Stimulated activated CD4-positive, alpha-beta T cell treated with anti-CD3 and anti-CD28 coated beads, Interleukin-12 subunit alpha, Interleukin-12 subunit beta, amount 100 ng/mL, for 4 hours (primary cell): ENCODE measurements at regions not wholly inside any gene's neighbourhood (a gene's known extent, or its start where the extent isn't known, plus 50 kb on each side); places are given as distances from the start of the nearest gene placed in this dataset.
A peak's percentile ranks its signal among the peaks of the same experiment; 100 is the strongest.
"Not testable (repeated sequence)": the region's sequence is repeated elsewhere in the genome, so short reads cannot be mapped to it uniquely, and the experiment has no call there.

ENCODE experiments used
- DNase-seq: peaks from one replicate; pipeline ENCODE4 v3.0.0-alpha.2; 2020

DNA sequence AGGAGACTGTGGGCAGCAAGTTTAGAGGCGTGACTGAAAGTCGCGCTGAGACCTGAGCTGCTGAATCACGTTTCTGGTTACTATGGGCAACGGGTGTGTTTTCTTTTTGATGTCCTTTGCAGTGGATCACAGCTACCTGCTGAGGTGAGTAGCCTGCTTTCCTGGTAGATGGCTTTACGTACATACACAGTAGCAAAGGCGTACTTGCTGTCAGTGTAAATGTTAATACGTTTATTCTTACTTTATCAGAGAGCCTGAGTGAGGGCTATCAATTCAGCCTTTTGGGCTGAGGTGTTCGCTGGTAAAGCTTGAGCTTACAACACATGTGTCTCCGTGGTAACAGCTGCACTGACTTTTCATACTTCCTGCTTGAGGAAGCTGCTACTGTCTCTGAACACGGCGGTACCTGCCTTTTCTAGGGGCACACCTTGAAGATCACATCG lies 165.1 kb upstream of the CCZ1B start:
- peak; percentile 5 for DNase-seq

DNA sequence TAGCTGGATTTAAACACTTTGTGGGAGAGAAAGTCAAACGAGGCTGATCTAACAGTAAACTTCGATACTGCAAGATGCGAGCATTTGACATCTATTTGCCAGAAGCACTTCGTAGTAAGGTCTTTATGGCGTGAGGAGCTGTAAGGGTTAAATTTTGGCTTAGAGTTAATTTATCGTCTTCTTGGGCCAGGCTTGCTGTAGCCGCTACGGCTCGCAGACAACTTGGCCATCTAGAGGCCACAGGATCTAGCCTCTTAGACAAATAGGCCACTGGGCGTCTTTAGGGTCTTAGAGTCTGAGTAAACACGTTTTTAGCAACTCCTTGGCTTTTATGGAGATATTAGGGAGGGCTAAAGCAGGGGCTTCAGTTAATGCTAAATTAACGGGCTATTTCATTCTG lies 165.6 kb upstream of the CCZ1B start:
- not testable (repeated sequence) for DNase-seq

DNA sequence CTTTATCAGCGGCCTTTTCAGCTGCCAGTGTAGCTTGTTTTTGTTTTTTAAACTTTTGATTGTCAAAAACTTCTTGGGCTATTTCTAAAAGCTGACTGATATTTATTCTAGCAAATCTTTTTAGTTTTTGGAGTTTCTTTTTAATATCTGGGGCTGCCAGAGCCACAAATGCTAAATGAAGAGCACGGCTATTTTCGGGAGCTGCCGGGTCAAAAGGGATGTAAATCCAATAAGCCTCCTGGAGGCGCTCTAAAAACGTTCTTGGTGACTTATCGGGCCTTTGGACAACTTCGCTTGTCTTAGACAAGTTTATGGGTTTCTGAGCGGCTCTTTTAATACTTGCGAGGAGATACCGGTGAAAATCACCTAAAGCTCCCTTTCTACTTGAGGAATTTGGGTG lies 166.1 kb upstream of the CCZ1B start:
- not testable (repeated sequence) for DNase-seq

DNA sequence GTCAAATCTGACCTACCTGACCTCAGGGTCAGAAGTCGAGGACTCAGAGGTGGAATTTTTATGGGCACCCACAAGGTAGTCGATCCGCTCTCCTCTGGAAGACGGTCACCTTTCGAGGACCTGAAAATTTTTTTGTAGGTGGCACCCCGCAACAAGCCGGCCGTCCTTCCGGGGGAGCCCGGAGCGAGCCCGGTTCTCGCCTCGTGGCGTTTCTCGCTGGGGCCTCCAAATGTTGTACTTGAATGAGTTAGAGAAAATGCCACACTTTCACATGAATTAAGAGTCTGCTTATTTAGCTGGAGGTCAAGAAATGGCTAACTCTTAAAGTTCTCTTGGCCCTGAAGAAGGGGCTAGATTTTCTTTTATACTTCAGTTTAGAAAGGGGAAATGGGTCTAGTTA lies 169.0 kb upstream of the CCZ1B start:
- DNase-seq, result not testable (repeated sequence)

DNA sequence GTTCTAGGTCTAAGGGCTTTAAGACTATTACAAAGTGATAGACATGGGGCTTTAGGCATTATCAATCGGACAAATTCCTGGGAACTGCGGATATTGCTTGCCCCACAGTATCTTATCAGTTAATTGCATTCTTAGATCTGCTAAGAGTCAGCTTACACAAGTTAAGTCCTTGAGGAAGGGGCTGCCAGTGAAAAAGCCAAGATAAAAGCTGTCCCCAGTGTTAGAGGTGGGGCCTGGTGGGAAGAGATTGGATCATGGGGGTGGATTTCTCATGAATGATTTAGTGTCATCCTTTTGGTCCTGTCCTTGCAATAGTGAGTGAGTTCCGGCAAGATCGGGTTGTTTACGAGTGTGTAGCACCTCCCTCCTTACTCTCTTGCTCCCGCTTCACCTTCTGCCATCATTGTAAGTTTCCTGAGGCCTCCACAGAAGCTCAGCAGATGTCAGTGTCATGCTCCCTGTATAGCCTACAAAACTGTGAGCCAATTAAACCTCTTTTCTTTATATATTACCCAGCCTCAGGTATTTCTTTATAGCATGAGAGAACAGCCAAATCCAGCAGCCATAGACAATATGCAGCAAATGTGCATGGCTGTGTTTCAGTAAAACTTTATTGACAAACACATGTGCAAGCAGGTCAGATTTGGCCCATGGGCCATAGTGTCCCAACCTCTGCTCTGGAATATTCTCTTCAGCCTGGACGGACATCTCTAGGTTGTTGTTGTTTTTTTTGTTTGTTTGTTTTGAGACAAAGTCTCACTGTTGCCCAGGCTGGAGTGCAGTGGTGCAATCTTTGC lies 169.6 kb upstream of the CCZ1B start:
- not testable (repeated sequence) for DNase-seq

DNA sequence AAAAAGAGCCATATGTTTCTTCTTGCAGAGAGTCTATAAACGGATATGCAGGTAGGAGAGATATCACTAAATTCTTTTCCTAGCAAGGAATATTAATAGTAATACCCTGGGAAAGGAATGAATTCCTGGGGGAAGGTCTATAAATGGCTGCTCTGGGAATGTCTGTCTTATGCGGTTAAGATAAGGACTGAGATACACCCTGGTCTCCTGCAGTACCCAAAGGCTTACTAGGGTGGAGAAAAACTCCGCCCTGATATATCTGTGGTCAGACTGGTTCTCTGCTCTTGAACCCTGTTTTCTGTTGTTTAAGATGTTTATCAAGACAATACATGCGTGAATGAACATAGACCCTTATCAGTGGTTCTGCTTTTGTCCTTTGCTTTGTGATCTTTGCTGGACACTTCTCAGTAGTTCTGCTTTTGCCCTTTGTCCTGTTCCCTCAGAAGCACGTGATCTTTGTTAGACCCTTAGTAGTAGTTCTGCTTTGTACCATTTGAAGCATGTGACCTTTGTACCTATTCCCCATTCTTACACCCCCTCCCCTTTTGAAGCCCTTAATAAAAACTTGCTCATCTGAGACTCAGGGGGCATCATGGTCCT lies 173.1 kb upstream of the CCZ1B start:
- not testable (repeated sequence) for DNase-seq

DNA sequence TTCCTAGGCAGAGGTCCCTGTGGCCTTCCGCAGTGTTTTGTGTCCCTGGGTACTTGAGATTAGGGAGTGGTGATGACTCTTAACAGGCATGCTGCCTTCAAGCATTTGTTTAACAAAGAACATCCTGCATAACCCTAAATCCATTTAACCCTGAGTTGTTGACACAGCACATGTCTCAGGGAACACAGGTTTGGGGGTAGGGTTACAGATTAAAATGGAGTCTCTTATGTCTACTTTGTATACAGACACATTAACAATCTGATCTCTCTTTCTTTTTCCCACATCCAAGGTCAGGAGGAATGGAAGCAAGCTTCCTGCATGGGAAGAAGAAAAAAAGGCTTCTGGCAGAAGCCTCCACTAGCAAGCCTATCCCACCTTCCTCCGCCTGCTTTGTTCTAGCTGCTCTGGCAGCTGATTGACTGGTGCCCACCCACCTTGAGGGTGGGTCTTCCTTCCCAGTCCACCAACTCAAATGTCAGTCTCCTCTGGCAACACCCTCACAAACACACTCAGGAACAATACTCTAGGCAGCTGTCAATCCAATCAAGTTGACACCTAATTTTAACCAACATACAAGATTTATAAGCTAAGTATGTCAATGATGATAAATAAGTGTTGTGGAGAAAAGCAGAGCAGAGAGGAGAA lies 176.5 kb upstream of the CCZ1B start:
- DNase-seq, result no peak

DNA sequence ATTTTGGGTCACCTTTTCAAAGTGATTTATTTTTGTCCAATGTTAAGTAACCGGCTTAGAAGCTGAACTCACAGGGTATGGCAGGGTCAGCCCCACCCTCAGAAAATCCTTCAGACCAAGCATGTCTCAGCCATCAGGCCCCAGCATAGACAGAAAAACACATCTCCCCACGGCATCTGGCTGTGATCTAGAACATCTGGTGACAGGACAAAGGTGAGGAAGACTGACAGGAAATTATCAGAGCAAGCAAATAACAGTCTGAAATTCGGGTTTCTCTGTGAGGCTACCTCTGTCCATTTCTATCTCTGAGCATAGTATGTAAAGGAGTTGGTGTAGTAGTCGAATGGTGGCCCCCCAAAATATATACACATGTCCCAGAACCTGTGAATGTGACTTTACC lies 177.0 kb upstream of the C1GALT1 start:
- DNase-seq, result no peak

DNA sequence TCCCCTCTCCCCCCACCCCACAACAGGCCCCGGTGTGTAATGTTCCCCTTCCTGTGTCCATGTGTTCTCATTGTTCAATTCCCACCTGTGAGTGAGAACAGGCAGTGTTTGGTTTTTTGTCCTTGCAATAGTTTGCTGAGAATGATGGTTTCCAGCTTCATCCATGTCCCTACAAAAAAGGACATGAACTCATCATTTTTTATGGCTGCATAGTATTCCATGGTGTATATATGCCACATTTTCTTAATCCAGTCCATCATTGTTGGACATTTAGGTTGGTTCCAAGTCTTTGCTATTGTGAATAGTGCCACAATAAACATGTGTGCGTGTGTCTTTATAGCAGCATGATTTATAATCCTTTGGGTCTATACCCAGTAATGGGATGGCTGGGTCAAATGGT lies 176.4 kb upstream of the C1GALT1 start:
- not testable (repeated sequence) for DNase-seq

DNA sequence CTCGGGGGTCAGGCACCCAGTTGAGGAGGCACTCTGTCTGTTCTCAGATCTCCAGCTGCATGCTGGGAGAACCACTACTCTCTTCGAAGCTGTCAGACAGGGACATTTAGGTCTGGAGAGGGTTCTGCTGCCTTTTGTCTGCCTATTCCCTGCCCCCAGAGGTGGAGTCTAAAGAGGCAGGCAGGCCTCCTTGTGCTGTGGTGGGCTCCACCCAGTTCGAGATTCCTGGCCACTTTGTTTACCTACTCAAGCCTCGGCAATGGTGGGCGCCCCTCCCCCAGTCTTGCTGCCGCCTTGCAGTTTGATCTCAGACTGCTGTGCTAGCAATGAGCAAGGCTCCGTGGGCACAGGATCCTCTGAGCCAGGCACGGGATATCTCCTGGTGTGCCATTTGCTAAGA lies 171.1 kb upstream of the C1GALT1 start:
- not testable (repeated sequence) for DNase-seq

DNA sequence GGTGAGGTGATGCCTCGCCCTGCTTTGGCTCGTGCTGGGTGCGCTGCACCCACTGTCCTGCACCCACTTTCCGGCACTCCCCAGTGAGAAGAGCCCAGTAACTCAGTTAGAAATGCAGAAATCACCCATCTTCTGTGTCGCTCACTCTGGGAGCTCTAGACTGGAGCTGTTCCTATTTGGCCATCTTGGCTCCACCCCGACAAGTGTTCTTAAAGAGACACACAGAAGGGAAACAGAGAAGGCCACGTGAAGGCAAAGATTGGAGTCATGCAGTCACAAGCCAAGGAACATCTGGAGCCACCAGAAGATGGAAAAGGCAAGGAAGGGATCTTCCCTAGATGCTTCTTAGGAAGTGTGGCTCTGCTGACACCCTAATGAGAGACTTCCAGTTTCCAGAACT lies 170.6 kb upstream of the C1GALT1 start:
- DNase-seq, result not testable (repeated sequence)

DNA sequence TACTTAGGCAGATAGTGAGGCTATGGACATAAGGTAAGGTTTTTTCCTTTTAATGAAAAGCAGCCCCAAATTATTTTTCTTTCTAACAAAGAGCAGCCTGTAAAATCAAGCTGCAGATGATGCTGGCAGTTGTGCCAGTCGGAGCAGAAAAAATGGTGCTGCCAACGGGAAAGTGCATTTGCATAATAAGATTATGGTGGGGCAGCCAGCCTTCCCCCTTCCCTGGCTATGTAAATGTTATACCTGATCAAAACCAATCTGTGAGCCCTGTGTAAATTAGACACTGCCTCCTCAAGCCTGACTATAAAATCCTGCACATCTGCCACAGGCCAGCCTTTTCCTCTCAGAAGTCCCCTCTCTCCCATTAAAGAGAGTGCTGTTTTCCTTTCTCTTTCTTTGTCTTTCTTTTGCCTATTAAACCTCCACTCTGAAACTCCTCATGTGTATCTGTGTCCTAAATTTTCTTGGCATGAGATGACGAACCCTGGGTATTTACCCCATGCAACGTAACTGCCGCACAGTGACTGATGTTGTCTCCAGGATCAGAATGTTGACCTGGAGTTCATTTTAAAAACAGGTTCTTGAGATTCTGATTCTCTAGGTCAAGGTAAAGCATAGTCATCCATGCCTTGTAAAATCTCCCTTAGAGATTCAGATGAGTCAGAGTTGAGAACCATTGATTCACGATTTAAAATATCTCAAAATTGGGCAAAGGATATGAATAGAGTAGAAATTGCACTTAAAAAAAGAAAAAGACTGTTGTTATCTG lies 167.3 kb upstream of the C1GALT1 start:
- no peak for DNase-seq

DNA sequence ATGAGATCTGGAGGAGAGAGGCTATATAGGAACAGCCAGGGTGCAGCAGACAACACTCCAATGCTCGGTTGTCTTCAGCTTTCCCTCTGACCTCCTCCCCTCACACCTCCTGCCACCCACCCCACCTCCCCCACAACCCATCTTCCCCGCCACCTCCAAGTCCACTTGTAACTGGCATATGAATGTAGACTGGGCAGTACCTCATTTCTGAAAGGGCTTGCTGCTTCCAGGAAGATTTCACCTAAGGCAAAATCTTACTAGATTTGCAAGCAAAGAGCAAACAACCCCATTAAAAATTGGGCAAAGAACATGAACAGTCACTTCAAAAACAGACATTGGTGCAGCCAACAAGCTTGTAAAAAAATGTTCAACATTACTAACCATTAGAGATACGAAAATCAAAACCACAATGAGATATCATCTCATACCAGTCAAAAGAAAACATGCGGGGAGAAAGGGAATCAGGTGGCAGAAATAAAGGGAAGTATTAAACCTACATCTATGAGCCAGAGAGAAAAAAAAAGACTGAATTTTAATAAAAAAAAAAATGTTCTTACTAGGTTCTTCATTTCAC lies 164.6 kb upstream of the C1GALT1 start:
- no peak for DNase-seq

DNA sequence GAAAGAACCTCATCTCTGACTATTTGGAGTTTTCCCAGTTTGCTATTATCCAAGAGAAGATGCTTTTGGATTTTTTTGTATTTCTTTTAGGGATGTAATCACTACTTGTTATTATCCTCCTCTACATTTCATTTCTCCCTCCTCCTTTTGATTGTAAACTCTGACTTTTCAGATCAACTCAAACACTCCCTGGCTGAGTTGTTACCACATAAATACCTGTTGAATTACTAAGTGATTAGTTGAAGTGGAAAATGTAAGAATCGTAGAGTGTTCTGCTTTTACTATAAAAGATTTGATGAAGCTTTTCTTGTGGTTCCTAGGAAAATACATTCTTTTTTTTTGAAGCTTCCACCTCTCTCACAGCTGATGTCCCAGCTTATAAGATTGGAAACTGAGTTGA lies 164.1 kb upstream of the C1GALT1 start:
- no peak for DNase-seq

DNA sequence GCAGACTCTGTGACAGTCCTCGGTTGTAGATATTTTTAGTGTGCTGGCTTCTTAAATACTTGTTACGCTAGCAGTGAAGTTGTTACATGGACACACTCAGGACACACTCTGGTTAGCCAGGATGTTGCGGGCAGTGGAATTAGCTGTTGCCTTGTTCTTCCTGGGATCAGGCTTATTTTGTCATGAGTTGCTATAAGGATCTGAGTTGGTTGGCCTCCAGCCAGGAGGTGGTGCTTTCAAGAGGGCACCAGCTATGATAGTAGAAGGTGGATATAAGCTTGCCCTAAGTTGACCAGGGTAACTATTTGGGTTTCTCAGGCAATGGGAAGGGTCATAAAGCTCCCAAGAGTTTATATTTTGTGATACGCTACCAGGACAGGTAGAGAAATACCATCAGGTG lies 150.1 kb upstream of the C1GALT1 start:
- DNase-seq, result no peak

DNA sequence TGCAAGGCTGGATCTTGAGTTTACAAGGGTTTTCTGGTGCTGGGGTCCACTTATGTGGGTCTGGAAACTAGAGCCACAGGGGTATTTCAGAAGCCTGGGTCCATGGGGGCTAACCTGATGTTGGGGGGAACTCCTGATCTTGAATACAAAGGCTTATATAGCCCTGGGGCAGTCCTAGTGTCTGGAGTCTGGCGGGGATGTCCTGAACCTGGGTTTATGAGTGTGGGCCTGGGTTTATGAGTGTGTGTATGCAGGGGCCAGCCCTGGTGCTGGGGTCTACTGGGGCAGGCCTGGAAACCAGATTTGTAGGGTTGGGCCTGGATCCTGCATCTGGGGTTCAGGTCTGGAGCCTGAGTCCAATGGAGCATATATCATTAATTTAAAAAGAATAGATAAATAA lies 146.5 kb upstream of the C1GALT1 start:
- no peak for DNase-seq

DNA sequence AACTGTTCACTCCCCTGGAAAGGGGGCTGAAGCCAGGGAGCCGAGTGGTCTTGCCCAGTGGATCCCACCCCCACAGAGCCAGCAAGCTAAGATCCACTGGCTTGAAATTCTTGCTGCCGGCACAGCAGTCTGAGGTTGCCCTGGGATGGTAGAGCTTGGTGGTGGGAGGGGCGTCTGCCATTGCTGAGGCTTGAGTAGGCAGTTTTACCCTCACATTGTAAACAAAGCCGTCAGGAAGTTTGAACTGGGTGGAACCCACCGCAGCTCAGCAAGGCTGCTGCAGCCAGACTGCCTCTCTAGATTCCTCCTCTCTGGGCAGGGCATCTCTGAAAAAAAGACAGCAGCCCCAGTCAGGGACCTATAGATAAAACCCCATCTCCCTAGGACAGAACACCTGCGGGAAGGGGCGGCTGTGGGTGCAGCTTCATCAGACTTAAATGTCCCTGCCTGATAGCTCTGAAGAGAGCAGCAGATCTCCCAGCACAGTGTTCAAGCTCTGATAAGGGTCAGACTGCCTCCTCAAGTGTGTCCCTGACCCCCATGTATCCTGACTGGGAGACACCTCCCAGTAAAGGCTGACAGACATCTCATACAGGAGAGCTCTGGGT lies 140.0 kb upstream of the C1GALT1 start:
- DNase-seq, result not testable (repeated sequence)

DNA sequence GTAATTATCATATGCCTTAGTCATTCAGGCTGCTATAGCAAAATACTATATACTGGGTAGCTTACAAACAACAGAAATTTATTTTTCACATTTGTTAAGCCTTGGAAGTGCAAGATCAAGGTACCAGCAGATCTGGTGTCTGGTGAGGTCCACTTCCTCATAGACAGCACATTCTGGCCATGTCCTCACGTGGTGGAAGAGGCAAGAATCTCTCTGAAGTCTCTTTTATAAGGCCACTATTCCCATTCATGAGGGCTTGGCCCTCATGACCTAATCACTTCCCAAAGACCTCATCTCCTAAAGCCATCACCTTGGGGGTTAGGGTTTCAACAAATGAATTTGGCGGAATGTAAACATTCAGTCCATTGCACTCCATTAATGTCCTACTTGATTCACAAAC lies 137.5 kb upstream of the C1GALT1 start:
- DNase-seq, result no peak

DNA sequence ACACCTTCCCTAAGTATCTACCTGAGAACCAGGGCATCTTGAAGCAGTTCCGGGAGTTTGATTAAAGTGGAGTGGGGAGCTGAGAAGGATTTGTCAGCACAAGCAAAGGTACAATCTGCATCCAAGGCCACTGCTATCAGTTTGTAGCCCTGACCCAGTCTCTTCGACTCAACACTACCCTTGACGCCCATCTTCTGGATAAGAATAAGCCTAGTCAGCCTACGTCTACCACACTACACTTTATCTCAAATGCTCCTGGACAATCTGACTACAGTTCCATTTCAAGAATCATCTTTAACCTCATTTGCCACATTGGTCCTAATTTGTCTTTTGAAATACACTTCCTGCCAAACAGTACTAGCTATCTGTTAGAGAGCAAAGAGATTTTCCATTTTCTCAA lies 134.1 kb upstream of the C1GALT1 start:
- no peak for DNase-seq

DNA sequence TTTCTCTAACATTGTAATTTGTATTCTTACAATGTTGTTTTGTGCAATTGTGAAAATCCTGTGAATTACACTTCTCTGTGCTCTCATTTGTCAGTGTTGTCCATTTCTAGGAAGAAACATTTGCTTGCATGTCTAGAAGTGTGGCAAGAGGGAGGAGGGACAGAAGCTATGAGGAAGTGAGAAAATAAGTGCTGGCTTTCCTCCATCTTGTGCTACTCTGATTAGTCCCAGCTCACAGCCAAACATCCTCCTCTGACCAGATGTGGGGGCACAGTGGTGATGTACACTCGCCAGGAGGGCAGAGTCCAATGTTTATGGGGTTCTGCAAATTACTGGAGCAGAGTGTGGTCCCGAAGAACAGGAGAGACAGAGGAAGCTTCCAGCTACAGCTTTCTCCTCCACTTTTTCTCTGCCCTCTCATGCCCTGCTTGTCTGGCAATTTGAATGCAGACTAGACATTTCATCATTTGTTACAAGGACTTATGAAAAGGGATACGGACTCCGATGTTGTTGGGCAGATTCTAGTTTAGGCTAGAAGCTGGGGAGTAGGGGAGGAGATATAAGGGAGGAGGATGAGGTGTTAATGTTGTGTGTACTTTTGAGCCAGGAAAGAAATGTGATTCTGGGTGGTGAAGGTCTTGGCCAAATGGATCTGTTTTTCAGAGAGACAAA lies 131.0 kb upstream of the C1GALT1 start:
- no peak for DNase-seq

DNA sequence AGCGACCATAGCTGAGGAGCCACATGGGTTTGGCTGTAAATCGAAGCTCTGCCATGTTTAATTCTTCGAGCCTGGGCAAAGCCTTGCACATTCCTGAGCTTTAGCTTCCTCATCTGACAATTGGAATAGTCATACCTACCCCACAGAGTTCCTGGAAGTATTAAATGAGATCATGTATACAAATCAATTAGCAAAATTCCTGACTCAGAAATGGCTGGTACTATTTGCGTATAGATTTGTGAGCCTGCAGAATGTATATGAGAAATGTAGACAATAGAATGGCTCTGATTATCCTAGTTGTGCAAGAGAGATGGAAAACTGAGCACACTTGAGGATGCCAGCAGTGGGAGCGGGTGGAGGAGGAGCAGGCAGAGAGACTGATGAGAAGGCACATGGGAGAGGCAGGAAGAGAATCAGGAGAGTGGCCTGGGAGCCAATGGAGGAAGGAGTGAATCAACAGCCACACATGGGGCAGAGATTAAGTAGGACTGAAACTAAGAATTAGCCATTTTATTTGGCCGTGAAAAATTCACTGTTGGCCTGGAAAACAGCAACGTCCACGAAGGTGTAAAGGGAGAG lies 128.0 kb upstream of the C1GALT1 start:
- no peak for DNase-seq
